Panc1 (cell line): ENCODE measurements at regions not wholly inside any gene's neighbourhood (a gene's known extent, or its start where the extent isn't known, plus 50 kb on each side); places are given as distances from the start of the nearest gene placed in this dataset.
"Not testable (repeated sequence)": the region's sequence is repeated elsewhere in the genome, so short reads cannot be mapped to it uniquely, and the experiment has no call there.

Experiments
- ATAC-seq: fragments of 200-7000 bp; cut with Tn5 transposase; 2 replicates; pipeline ENCODE4 v1.9.1; 2020; ENCODE audit warnings: mild to moderate bottlenecking, moderate library complexity
- BruUV-seq: library from RNA; stranded (reverse); fragments of 400-500 nt; replicated peaks from 2 replicates; lab custom pipeline; 2021; lab: Mats Ljungman, UMichigan
- CTCF ChIA-PET: fragments of 300-600 bp; sonication (Branson Sonifier 250); formaldehyde crosslinking; loops from one replicate; lab custom pipeline; 2022; ENCODE audit warnings: antibody characterized with exemption; lab: Charles Lee
- POLR2A ChIA-PET: fragments of 300-600 bp; sonication (Branson Sonifier 250); formaldehyde crosslinking; loops from one replicate; lab custom pipeline; 2022; ENCODE audit warnings: antibody characterized with exemption; lab: Charles Lee
- DNase-seq: peaks from one replicate; pipeline ENCODE4 v3.0.0-alpha.2; 2010; ENCODE audit warnings: low read depth, low spot score
- H3K27ac ChIP-seq: 2 replicates; pipeline ENCODE4 v1.5.1; 2011; ENCODE audit warnings: mild to moderate bottlenecking, low read length, inconsistent platforms
- H3K27me3 ChIP-seq: fragments of 200-500 bp; sonication (Bioruptor generic); 2 replicates; pipeline ENCODE4 v1.6.0; 2014; ENCODE audit warnings: low read length, inconsistent platforms; ENCODE audit not compliant: control insufficient read depth, insufficient read depth
- H3K36me3 ChIP-seq: fragments of 200-500 bp; sonication (Bioruptor generic); 2 replicates; pipeline ENCODE4 v1.5.1; 2014; ENCODE audit warnings: inconsistent platforms, mild to moderate bottlenecking, low read length, moderate library complexity; ENCODE audit not compliant: control insufficient read depth, insufficient read depth
- H3K4me1 ChIP-seq: 2 replicates; pipeline ENCODE4 v1.5.1; 2011; ENCODE audit warnings: inconsistent platforms, mild to moderate bottlenecking, low read length, moderate library complexity; ENCODE audit not compliant: control insufficient read depth, insufficient read depth
- H3K4me3 ChIP-seq, 2 experiments: 2 replicates each; pipeline ENCODE4 v1.5.1; 2011 to 2012; ENCODE audit warnings: low read depth in 2 of 2, low read length in 2 of 2, mild to moderate bottlenecking in 2 of 2, inconsistent platforms in 1 of 2, moderate library complexity in 1 of 2
- H3K9me3 ChIP-seq: fragments of 200-500 bp; sonication (Bioruptor generic); 2 replicates; pipeline ENCODE4 v1.5.1; 2014; ENCODE audit warnings: low read depth, mild to moderate bottlenecking, inconsistent platforms, low read length, moderate library complexity; ENCODE audit not compliant: control insufficient read depth, insufficient read depth
- CTCF ChIP-seq: fragments of 450-650 bp; IDR thresholded peaks from 2 replicates; pipeline ENCODE4 v1.5.1; 2017; ENCODE audit warnings: mild to moderate bottlenecking
- POLR2AphosphoS5 ChIP-seq: IDR thresholded peaks from 2 replicates; pipeline ENCODE4 v1.6.1; 2012; ENCODE audit warnings: mild to moderate bottlenecking, low read depth, low read length, moderate library complexity
- SIN3A ChIP-seq: IDR thresholded peaks from 2 replicates; pipeline ENCODE4 v1.6.1; 2012; ENCODE audit warnings: low read depth, mild to moderate bottlenecking, low read length, moderate library complexity, borderline replicate concordance; ENCODE audit not compliant: insufficient read depth
- TCF7L2 ChIP-seq: IDR thresholded peaks from 2 replicates; pipeline ENCODE4 v1.6.1; 2011; ENCODE audit warnings: mild to moderate bottlenecking, low read depth, low read length, inconsistent platforms
- in situ Hi-C: cut with HindIII; loops from 2 replicates; pipeline ENCODE4 v1.10.0; 2016; ENCODE audit warnings: low sequenced_read_pairs, low pct_unique_long_range_greater_than_20kb
- intact Hi-C: fragments of 100-400 bp; cut with micrococcal nuclease; formaldehyde crosslinking; loops from one replicate; pipeline ENCODE4 v1.10.0; 2022; ENCODE audit not compliant: unreplicated experiment
- TF ChIP-seq, protein P1 (sequence below), 2 experiments: IDR thresholded peaks; 2 replicates each; pipeline ENCODE4 v1.6.1; 2011 to 2012; ENCODE audit warnings: low read depth in 2 of 2, control low read depth in 1 of 2, low read length in 1 of 2, mild to moderate bottlenecking in 1 of 2, moderate library complexity in 1 of 2; ENCODE audit not compliant: insufficient read depth in 1 of 2

DNA sequence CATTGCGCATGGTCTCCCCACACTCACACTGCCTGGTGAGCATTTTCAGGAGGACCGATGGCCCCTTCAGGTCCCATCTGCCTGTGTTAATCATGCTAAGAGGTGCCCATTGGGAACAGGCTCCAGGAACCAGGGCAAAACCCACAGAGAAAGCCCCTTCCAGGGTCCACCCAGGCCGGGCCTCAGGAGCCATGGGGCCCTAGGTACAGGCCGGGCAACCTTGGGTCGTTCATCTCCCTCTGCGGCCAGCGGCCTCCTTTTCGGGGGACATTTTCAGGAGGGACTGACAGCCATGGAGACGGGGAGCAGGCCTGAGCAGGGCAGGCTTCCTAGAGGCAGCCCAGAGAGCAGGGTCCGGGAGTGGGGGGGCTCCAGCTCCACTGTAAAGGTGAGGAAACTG is 68.0 kb upstream of the TAMM41 start:
- no peak overlapping the region for H3K27ac ChIP-seq
- H3K4me1 ChIP-seq: no peaks in the 10 kb centered on the region
- ChIA-PET POLR2A (no interaction called here), CTCF (no interaction called here)
- no peak for DNase-seq
- BruUV-seq: no TSS peak
- no peak for ATAC-seq
- intact Hi-C loops (no loop called here), in situ Hi-C loops (no loop called here)
- no peak overlapping the region for H3K4me3 ChIP-seq
- TF ChIP-seq, protein P1, sequence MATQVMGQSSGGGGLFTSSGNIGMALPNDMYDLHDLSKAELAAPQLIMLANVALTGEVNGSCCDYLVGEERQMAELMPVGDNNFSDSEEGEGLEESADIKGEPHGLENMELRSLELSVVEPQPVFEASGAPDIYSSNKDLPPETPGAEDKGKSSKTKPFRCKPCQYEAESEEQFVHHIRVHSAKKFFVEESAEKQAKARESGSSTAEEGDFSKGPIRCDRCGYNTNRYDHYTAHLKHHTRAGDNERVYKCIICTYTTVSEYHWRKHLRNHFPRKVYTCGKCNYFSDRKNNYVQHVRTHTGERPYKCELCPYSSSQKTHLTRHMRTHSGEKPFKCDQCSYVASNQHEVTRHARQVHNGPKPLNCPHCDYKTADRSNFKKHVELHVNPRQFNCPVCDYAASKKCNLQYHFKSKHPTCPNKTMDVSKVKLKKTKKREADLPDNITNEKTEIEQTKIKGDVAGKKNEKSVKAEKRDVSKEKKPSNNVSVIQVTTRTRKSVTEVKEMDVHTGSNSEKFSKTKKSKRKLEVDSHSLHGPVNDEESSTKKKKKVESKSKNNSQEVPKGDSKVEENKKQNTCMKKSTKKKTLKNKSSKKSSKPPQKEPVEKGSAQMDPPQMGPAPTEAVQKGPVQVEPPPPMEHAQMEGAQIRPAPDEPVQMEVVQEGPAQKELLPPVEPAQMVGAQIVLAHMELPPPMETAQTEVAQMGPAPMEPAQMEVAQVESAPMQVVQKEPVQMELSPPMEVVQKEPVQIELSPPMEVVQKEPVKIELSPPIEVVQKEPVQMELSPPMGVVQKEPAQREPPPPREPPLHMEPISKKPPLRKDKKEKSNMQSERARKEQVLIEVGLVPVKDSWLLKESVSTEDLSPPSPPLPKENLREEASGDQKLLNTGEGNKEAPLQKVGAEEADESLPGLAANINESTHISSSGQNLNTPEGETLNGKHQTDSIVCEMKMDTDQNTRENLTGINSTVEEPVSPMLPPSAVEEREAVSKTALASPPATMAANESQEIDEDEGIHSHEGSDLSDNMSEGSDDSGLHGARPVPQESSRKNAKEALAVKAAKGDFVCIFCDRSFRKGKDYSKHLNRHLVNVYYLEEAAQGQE (IDR thresholded peaks at IDR 0.05; ENCODE audit: insufficient read depth in 1 of 2, low read depth in 2 of 2, low read length in 1 of 2): no peak
- no peak for TF ChIP-seq CTCF
- TF ChIP-seq SIN3A: no peak
- no peak for TF ChIP-seq POLR2AphosphoS5
- TF ChIP-seq TCF7L2: no peak
- H3K9me3 ChIP-seq: no peaks in the 10 kb centered on the region
- H3K36me3 ChIP-seq: no peaks in the 10 kb centered on the region
- no peaks in the 10 kb centered on the region for H3K27me3 ChIP-seq

- no peaks in the 10 kb centered on the region for H3K4me1 ChIP-seq
- H3K4me3 ChIP-seq: no peak overlapping the region
- no peak overlapping the region for H3K27ac ChIP-seq
- no peaks in the 10 kb centered on the region for H3K36me3 ChIP-seq
- ChIA-PET POLR2A (no interaction called here), CTCF (no interaction called here)
- intact Hi-C loops: no loop called here
- ATAC-seq (no peak), DNase-seq (no peak)
- H3K27me3 ChIP-seq: no peaks in the 10 kb centered on the region
- TF ChIP-seq POLR2AphosphoS5 (no peak), TCF7L2 (no peak), CTCF (no peak), SIN3A (no peak)
- TF ChIP-seq, protein P1 (IDR thresholded peaks at IDR 0.05; ENCODE audit: insufficient read depth in 1 of 2, low read depth in 2 of 2, low read length in 1 of 2): no peak
- in situ Hi-C loops: no loop called here
- no peaks in the 10 kb centered on the region for H3K9me3 ChIP-seq
- BruUV-seq: no TSS peak
Observed at GRCh38 chr3:11915621-11916424, 69.1 kb upstream of the TAMM41 start.

DNA sequence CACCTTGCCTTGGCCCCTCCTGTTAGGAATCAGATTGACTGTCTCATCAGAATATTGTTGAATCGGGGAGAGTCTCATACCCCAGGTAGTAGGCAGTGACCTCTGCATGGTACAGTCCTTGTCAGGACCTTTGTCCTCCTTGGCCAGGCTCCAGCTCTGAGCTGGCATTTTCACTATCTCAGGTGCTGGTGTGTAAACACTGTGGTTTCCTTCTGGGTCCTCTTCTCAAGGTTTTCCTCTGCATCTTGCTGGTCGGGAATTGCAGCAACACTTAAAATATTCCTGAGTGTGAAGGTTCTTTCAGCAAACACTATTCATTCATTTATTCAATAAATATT is 69.7 kb upstream of the TAMM41 start:
- BruUV-seq, H3K27ac ChIP-seq, in situ Hi-C loops, H3K9me3 ChIP-seq, H3K4me3 ChIP-seq, H3K4me1 ChIP-seq, intact Hi-C loops, ATAC-seq, CTCF ChIA-PET, H3K27me3 ChIP-seq, POLR2A ChIA-PET, DNase-seq, H3K36me3 ChIP-seq: not testable (repeated sequence)
